Caki2 (cell line): ENCODE measurements at regions not wholly inside any gene's neighbourhood (a gene's known extent, or its start where the extent isn't known, plus 50 kb on each side); places are given as distances from the start of the nearest gene placed in this dataset.

Experiments
- DNase-seq: peaks from one replicate; pipeline ENCODE4 v3.0.0-alpha.2; 2015; ENCODE audit warnings: low read depth
- in situ Hi-C: cut with HindIII; loops from 2 replicates; pipeline ENCODE4 v1.10.0; 2016; ENCODE audit warnings: low sequenced_read_pairs, low pct_unique_long_range_greater_than_20kb, mixed read lengths

DNA sequence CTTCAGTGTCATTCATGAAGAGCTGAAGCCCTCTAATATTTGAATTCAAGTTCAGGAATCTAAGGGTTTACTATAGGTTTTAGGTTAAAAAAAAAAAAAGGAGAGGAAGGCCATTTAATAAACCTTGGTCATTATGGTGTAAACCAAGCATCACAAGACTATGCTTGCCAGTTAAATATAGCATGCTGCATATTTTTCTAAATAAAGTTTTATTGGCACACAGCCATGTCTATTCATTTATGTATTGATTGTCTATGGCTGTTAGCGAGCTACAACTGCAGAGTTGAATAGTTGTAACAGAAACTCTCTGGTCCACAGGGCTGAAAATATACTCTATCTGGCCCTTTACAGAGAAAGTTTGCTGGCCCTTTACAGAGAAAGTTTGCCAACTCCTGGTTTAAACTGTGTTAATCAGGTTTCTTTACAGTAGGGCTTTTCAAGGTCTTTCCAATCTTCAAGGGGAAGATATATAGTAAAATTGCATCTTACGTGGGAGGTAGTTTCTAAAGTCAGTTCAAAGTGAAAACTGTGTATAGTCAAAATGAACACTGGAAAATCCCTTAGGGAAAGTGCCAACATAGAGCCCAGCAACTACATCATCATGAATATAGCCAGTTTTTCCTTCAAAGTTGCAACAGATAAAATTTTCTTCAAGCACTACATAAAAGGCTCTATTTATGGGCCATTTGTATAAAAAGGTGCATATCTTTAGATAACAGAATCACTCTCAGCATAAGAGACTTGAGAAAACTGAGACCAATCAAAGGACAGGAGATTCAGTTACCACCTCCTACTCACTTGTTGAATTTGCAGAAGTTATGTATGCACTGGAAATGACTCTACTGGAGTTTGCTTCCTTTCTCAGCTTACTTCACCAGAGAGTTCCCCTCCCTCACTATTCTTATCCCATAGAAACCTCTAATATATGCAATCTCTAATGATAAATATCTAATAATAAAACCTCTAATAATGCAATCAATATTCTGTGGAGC, 49.7 kb upstream of the FRMD4B start:
- no peak for DNase-seq
- in situ Hi-C loops = no loop called here
